GM12875 (cell line): ENCODE measurements at regions not wholly inside any gene's neighbourhood (a gene's known extent, or its start where the extent isn't known, plus 50 kb on each side); places are given as distances from the start of the nearest gene placed in this dataset.

ENCODE experiments used
- H3K4me3 ChIP-seq: one replicate; pipeline ENCODE4 v1.5.1; 2011; ENCODE audit warnings: low read depth, low read length, control low read depth
- CTCF ChIP-seq: IDR thresholded peaks from 2 replicates; pipeline ENCODE4 v1.5.1; 2011; ENCODE audit warnings: low read depth, mild to moderate bottlenecking, control low read depth, inconsistent platforms, low read length, moderate library complexity, borderline replicate concordance; ENCODE audit not compliant: insufficient read depth

GRCh38 chr18:25453556-25454269, 101.7 kb upstream of the ZNF521 start:
- TF ChIP-seq CTCF: no peak
- no peak overlapping the region for H3K4me3 ChIP-seq

GRCh38 chr18:25451077-25451658, 99.2 kb upstream of the ZNF521 start:
- no peak for TF ChIP-seq CTCF
- no peak overlapping the region for H3K4me3 ChIP-seq

- no peak for TF ChIP-seq CTCF
- H3K4me3 ChIP-seq: no peak overlapping the region
Observed at GRCh38 chr18:25449046-25449445, 97.1 kb upstream of the ZNF521 start.

- no peak overlapping the region for H3K4me3 ChIP-seq
- TF ChIP-seq CTCF: no peak
Observed at GRCh38 chr18:25446972-25447371, 95.0 kb upstream of the ZNF521 start.

- TF ChIP-seq CTCF: no peak
- no peak overlapping the region for H3K4me3 ChIP-seq
Observed at GRCh38 chr18:25445430-25445829, 93.5 kb upstream of the ZNF521 start.

- TF ChIP-seq CTCF: no peak
Observed at GRCh38 chr18:25443776-25444175, 91.8 kb upstream of the ZNF521 start.

GRCh38 chr18:25435149-25435782, 83.3 kb upstream of the ZNF521 start:
- no peak overlapping the region for H3K4me3 ChIP-seq
- TF ChIP-seq CTCF: no peak

More at GRCh38 chr18:25443776-25444175, 91.8 kb upstream of the ZNF521 start:
- H3K4me3 ChIP-seq: no peak overlapping the region
